ENCODE measurements at regions not wholly inside any gene's neighbourhood (a gene's known extent, or its start where the extent isn't known, plus 50 kb on each side); places are given as distances from the start of the nearest gene placed in this dataset.

DNA sequence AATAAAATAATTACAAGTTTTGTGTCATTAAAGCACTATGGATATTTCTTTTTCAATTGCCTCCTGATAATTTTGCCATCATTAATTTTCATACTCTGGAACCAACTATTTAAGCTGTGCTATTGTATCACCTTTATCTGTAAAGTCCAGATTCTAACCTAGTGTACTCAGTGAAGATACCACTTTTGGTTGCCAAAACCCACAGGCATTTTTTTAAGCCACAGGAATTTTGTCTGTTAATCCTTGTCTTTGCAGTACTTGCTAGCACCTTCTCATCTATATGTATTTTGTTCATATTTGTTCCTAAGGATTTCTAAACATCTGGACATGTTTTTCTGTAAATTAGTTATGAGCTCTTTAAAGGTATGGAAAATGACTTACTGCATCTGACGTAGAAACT, 481.4 kb upstream of the DAB2 start:
- Mint-ChIP-seq H3K9me3 (peaks cover 19% of the 10 kb centered on the region), H3K27ac (no peak overlapping the region), H3K27me3 (ENCODE audit: low read depth) (no peaks in the 10 kb centered on the region), H3K4me3 (no peak overlapping the region), H3K36me3 (peaks cover 1% of the 10 kb centered on the region), H3K4me1 (no peaks in the 10 kb centered on the region)
- DNase-seq (ENCODE audit: low spot score in 2 of 2, unreplicated experiment in 2 of 2), result no peak
- TF ChIP-seq, protein P1, sequence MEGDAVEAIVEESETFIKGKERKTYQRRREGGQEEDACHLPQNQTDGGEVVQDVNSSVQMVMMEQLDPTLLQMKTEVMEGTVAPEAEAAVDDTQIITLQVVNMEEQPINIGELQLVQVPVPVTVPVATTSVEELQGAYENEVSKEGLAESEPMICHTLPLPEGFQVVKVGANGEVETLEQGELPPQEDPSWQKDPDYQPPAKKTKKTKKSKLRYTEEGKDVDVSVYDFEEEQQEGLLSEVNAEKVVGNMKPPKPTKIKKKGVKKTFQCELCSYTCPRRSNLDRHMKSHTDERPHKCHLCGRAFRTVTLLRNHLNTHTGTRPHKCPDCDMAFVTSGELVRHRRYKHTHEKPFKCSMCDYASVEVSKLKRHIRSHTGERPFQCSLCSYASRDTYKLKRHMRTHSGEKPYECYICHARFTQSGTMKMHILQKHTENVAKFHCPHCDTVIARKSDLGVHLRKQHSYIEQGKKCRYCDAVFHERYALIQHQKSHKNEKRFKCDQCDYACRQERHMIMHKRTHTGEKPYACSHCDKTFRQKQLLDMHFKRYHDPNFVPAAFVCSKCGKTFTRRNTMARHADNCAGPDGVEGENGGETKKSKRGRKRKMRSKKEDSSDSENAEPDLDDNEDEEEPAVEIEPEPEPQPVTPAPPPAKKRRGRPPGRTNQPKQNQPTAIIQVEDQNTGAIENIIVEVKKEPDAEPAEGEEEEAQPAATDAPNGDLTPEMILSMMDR (IDR thresholded peaks at IDR 0.05; ENCODE audit: unreplicated experiment), result no peak

DNA sequence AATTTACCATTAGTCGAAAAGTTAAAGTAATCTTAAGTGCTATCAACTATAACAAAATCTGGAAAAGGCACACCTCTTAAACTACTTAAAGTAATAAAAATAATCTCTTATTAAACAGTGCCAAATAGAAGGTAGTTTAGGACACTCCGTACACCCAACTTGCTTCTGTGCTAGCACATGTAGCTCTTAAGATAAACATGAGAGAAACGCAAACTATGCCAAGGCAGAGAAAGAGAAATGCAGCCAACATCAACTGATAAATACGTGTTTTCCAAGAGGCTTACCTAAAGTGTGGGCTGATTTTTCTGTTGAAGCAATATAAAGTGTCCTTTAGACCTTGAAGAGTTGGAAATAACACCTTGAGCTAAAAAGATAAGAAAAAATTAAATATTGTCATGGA, 480.6 kb upstream of the DAB2 start:
- no peak for DNase-seq (ENCODE audit: low spot score in 2 of 2, unreplicated experiment in 2 of 2)
- Mint-ChIP-seq H3K36me3 (peaks cover 1% of the 10 kb centered on the region), H3K4me1 (no peaks in the 10 kb centered on the region), H3K4me3 (no peak overlapping the region), H3K27me3 (ENCODE audit: low read depth) (no peaks in the 10 kb centered on the region), H3K27ac (no peak overlapping the region), H3K9me3 (peaks cover 19% of the 10 kb centered on the region)
- TF ChIP-seq, protein P1 (IDR thresholded peaks at IDR 0.05; ENCODE audit: unreplicated experiment), result no peak

DNA sequence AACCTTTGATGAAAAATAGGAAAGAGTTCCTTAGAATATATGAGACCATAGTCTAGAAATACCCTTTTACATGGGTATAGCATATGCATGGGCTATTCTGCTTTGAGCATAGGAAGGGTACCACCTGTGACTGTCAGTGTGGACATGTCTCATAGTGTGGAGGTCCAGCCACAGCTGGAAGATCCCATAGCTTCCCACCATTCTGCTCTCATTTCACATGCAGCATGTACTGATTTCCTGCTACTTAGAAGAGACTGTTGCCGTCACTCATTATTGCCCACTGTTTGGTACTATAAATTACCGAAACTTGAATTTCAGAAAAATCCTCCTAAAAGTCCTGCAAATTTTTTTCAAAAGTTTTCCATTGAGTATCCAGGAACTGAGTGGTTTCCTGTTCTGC, 477.8 kb upstream of the DAB2 start:
- Mint-ChIP-seq H3K27ac (no peak overlapping the region), H3K4me1 (no peaks in the 10 kb centered on the region), H3K9me3 (peaks cover 14% of the 10 kb centered on the region), H3K4me3 (no peak overlapping the region), H3K36me3 (no peaks in the 10 kb centered on the region), H3K27me3 (ENCODE audit: low read depth) (no peaks in the 10 kb centered on the region)
- no peak for DNase-seq (ENCODE audit: low spot score in 2 of 2, unreplicated experiment in 2 of 2)
- TF ChIP-seq, protein P1 (IDR thresholded peaks at IDR 0.05; ENCODE audit: unreplicated experiment), result no peak

DNA sequence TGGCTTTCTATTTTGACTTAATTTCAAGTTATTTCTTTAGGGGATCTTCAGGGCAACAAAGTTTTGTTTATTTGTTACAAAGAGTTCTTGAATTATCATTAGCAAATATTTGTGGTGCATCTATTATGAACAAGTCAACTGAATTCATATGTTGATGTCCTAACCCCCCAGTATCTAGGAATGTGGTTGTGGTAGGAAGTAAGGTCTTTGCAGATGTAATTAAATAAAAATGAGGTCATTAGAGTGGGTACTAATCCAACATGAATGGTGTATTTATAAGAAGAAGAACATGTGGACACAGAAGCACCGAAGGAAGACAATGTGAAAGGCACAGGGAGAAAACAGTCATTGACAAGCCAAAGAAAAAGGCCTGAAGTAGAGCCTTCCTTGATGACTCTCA, 474.0 kb upstream of the DAB2 start:
- peaks cover 4% of the 10 kb centered on the region for H3K4me1 Mint-ChIP-seq
- H3K4me3 Mint-ChIP-seq, result no peak overlapping the region
- no peak overlapping the region for H3K27ac Mint-ChIP-seq
- no peaks in the 10 kb centered on the region for H3K36me3 Mint-ChIP-seq
- no peaks in the 10 kb centered on the region for H3K27me3 Mint-ChIP-seq (ENCODE audit: low read depth)
- TF ChIP-seq, protein P1 (IDR thresholded peaks at IDR 0.05; ENCODE audit: unreplicated experiment), result no peak
- no peak for DNase-seq (ENCODE audit: low spot score in 2 of 2, unreplicated experiment in 2 of 2)
- peaks cover 13% of the 10 kb centered on the region for H3K9me3 Mint-ChIP-seq

DNA sequence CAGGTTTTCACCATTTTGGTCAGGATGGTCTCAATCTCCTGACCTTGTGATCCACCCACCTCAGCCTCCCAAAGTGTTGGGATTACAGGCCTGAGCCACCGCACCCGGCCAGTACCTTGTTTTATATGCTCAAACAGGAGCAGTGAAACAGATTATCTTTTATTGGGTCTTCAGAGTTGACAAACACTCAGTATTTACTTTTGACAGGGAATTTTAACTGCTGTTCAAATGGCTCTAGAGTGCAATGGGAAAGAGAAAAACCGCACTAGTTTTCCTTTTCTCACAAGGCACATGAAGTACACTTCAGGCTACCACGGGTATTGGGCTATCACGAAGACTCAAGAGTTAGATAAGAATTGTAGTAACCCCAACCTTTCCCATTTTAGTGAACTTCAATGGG, 471.9 kb upstream of the DAB2 start:
- H3K27ac Mint-ChIP-seq, result no peak overlapping the region
- no peaks in the 10 kb centered on the region for H3K36me3 Mint-ChIP-seq
- H3K9me3 Mint-ChIP-seq, result peaks cover 9% of the 10 kb centered on the region

More for the DNA sequence above, 471.9 kb upstream of the DAB2 start:
- H3K4me1 Mint-ChIP-seq, result peaks cover 4% of the 10 kb centered on the region
- DNase-seq (ENCODE audit: low spot score in 2 of 2, unreplicated experiment in 2 of 2), result no peak
- H3K4me3 Mint-ChIP-seq, result no peak overlapping the region
- no peaks in the 10 kb centered on the region for H3K27me3 Mint-ChIP-seq (ENCODE audit: low read depth)
- TF ChIP-seq, protein P1 (IDR thresholded peaks at IDR 0.05; ENCODE audit: unreplicated experiment), result no peak

Data from mesothelial cell of epicardium (in vitro differentiated cells).